Mesothelial cell of epicardium (in vitro differentiated cells): ENCODE measurements at regions not wholly inside any gene's neighbourhood (a gene's known extent, or its start where the extent isn't known, plus 50 kb on each side); places are given as distances from the start of the nearest gene placed in this dataset.
"Not testable (repeated sequence)": the region's sequence is repeated elsewhere in the genome, so short reads cannot be mapped to it uniquely, and the experiment has no call there.

Experiments
- DNase-seq, 2 experiments: peaks; one replicate each; pipeline ENCODE4 v3.0.0; 2021; ENCODE audit warnings: low spot score in 2 of 2; ENCODE audit not compliant: unreplicated experiment in 2 of 2
- H3K27ac Mint-ChIP-seq: 2 replicates; pipeline ENCODE4 v1.8.0; 2021; ENCODE audit warnings: mixed read lengths
- H3K27me3 Mint-ChIP-seq: 2 replicates; pipeline ENCODE4 v1.8.0; 2021; ENCODE audit warnings: low read depth, mixed read lengths
- H3K36me3 Mint-ChIP-seq: 2 replicates; pipeline ENCODE4 v1.8.0; 2021; ENCODE audit warnings: mixed read lengths
- H3K4me1 Mint-ChIP-seq: 2 replicates; pipeline ENCODE4 v1.8.0; 2021; ENCODE audit warnings: mixed read lengths
- H3K4me3 Mint-ChIP-seq: 2 replicates; pipeline ENCODE4 v1.8.0; 2021; ENCODE audit warnings: mild to moderate bottlenecking, moderate library complexity, mixed read lengths
- H3K9me3 Mint-ChIP-seq: 2 replicates; pipeline ENCODE4 v1.8.0; 2021; ENCODE audit warnings: mixed read lengths
- CTCF ChIP-seq: fragments of 200-600 bp; sonication (generic); IDR thresholded peaks from one replicate; pipeline ENCODE4 v1.5.0; 2021; ENCODE audit warnings: antibody characterized with exemption; ENCODE audit not compliant: unreplicated experiment

DNA sequence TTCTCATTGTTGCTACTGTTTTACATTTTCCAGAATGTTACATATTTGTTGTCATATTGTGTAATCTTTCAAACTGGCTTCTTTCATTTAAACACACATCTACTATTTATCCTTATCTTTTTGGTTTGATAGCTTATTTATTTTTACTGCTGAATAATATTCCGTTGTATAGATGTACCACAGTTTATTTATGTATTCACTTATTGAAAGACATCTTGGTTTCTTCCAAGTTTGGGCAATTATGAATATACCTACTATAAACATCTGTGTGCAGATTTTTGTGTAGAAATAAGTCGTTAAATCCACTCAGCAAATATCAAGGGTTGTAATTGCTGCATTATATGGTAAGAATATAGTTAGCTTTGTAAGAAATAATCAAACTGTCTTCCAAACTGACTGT lies 669.2 kb downstream of the TNS3 start:
- DNase-seq = no peak
- no peak overlapping the region for H3K4me3 Mint-ChIP-seq
- H3K36me3 Mint-ChIP-seq = peaks cover 7% of the 10 kb centered on the region
- H3K4me1 Mint-ChIP-seq = peaks cover 10% of the 10 kb centered on the region
- no peak overlapping the region for H3K27ac Mint-ChIP-seq
- peaks cover 33% of the 10 kb centered on the region for H3K9me3 Mint-ChIP-seq
- peaks cover 5% of the 10 kb centered on the region for H3K27me3 Mint-ChIP-seq
- no peak for TF ChIP-seq CTCF

DNA sequence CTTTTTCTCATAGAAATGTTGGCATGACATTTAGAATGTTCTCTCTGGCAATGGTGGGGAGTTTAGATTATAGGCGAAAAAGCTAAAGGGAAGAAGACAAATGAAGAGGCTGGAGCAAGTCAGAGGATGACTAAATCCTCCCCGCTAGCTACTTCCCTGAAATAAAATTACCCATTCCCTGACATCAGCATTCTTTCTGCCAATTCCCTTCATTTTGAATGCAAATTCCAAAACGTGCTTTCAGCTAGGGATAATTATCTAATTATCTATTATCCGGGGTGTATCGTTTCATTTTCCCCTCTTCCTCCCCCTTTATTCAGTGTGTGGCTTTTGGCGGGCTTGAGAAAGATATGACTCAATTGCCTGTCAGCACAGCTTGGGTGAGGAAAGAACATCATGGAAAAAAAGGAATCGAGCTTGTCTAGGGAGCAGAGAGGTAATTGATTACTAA lies 672.3 kb downstream of the TNS3 start:
- H3K27ac Mint-ChIP-seq = no peak overlapping the region
- H3K4me1 Mint-ChIP-seq = peaks cover 7% of the 10 kb centered on the region
- peaks cover 6% of the 10 kb centered on the region for H3K36me3 Mint-ChIP-seq
- DNase-seq = no peak
- H3K4me3 Mint-ChIP-seq = no peak overlapping the region
- H3K9me3 Mint-ChIP-seq = peaks cover 25% of the 10 kb centered on the region
- TF ChIP-seq CTCF = no peak
- H3K27me3 Mint-ChIP-seq = peaks cover 8% of the 10 kb centered on the region

DNA sequence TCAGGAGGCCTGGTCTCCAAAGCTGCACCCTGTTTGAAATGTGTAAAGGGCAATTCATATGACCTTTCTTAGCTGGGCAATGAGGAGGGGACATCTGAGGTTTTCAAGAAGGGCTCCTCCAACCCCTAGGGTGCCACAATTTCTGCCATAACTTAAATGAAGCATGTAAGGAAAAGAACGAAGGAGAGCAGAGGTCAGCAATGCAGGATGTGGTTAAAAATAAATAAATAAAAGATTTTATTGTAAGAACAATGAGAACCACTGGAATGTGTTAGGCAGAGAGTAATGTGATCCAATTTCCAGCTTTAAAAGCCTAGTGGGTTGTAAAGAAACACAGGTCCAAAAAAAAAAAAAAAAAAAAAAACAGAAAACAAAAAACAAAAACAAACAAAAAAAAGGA lies 673.1 kb downstream of the TNS3 start:
- H3K4me1 Mint-ChIP-seq = peaks cover 7% of the 10 kb centered on the region
- H3K27ac Mint-ChIP-seq = no peak overlapping the region
- TF ChIP-seq CTCF = no peak
- DNase-seq = no peak
- peaks cover 4% of the 10 kb centered on the region for H3K36me3 Mint-ChIP-seq
- peaks cover 20% of the 10 kb centered on the region for H3K9me3 Mint-ChIP-seq
- peaks cover 9% of the 10 kb centered on the region for H3K27me3 Mint-ChIP-seq
- H3K4me3 Mint-ChIP-seq = no peak overlapping the region

- H3K4me3 Mint-ChIP-seq, H3K27ac Mint-ChIP-seq, DNase-seq, H3K36me3 Mint-ChIP-seq: not testable (repeated sequence)
- Mint-ChIP-seq H3K27me3 (peaks cover 18% of the 10 kb centered on the region), H3K4me1 (peaks cover 25% of the 10 kb centered on the region), H3K9me3 (peaks cover 15% of the 10 kb centered on the region)
Measured at GRCh38 chr7:46904523-46904922, 677.4 kb downstream of the TNS3 start.

- no peak for DNase-seq
- Mint-ChIP-seq H3K9me3 (peaks cover 13% of the 10 kb centered on the region), H3K27ac (no peak overlapping the region), H3K4me1 (peaks cover 23% of the 10 kb centered on the region), H3K4me3 (no peak overlapping the region), H3K27me3 (peaks cover 26% of the 10 kb centered on the region), H3K36me3 (peaks cover 5% of the 10 kb centered on the region)
- no peak for TF ChIP-seq CTCF
Measured at GRCh38 chr7:46902463-46902862, 679.4 kb downstream of the TNS3 start.

DNA sequence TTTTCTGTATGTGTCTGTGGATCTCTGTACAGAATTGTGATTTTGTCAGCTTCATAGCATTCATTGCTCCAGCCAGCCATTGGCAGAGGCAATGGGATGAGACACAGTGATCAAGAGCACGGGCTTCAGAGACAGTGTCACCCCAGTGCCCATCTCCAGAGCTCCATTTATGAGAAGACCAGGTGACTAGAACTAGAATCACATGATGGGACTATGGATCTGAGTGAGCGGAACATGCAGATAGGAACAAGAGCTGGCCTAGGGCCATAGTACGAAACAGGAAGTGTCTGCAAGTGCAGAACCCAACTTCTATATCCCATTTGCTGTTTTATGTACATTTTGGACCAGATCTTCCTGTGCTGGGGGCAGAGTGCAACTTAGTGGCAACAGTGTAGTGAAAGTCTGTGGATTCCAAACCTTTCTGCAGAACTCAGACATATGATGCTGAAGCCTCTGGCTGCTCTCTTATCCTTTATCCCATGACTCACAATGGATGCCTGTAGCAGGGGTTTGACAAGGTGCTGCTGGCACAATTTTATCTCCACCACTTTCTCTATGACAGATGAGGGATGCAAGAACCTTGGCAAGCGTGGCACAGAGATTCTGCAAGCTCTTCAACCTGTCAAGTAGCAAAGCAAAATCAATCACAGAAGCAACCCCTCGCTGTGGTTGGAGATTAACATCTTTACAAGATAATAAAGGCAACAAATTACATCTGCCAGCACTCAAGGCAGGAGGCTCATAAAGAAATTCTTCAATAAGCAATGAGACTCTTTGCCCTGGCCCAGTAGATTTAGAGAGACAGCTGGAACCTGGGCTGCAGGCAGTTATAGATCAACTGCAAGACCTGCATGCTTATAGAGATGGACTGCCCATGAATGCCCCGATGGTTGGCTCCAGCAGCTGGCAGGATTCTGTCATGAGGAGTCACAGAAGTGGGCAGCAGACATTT lies 681.3 kb downstream of the TNS3 start:
- Mint-ChIP-seq H3K27ac (no peak overlapping the region), H3K4me1 (peaks cover 18% of the 10 kb centered on the region), H3K9me3 (peaks cover 16% of the 10 kb centered on the region), H3K36me3 (peaks cover 5% of the 10 kb centered on the region), H3K4me3 (no peak overlapping the region), H3K27me3 (peaks cover 23% of the 10 kb centered on the region)
- no peak for TF ChIP-seq CTCF
- DNase-seq = no peak
